DOHH2 (cell line): ENCODE measurements at regions not wholly inside any gene's neighbourhood (a gene's known extent, or its start where the extent isn't known, plus 50 kb on each side); places are given as distances from the start of the nearest gene placed in this dataset.

Source experiments
- H3F3A ChIP-seq: fragments of 200-600 bp; sonication (generic), shearing (Covaris generic); 2 replicates; pipeline ENCODE4 v1.6.0; 2016; ENCODE audit warnings: antibody characterized with exemption, mild to moderate bottlenecking; ENCODE audit not compliant: control insufficient read depth, insufficient read depth
- H3K27ac ChIP-seq: fragments of 200-600 bp; sonication (generic); 2 replicates; pipeline ENCODE4 v1.5.1; 2014; ENCODE audit warnings: low read depth, mild to moderate bottlenecking, low read length, moderate library complexity
- H3K27me3 ChIP-seq: fragments of 200-600 bp; sonication (generic); 2 replicates; pipeline ENCODE4 v1.6.1; 2014; ENCODE audit warnings: mild to moderate bottlenecking, low read length, mixed read lengths; ENCODE audit not compliant: control insufficient read depth
- H3K36me3 ChIP-seq: fragments of 200-600 bp; sonication (generic); 2 replicates; pipeline ENCODE4 v1.6.1; 2014; ENCODE audit warnings: mild to moderate bottlenecking, low read length, moderate library complexity, mixed read lengths; ENCODE audit not compliant: control insufficient read depth
- H3K4me1 ChIP-seq: fragments of 200-600 bp; sonication (generic); 2 replicates; pipeline ENCODE4 v1.6.1; 2014; ENCODE audit warnings: mild to moderate bottlenecking, low read length, mixed read lengths; ENCODE audit not compliant: control insufficient read depth
- H3K4me2 ChIP-seq: fragments of 200-600 bp; sonication (generic); 2 replicates; pipeline ENCODE4 v1.6.0; 2014; ENCODE audit warnings: mild to moderate bottlenecking, low read length, moderate library complexity
- H3K4me3 ChIP-seq: fragments of 200-600 bp; sonication (generic); 2 replicates; pipeline ENCODE4 v1.5.1; 2014; ENCODE audit warnings: mild to moderate bottlenecking, low read length, mixed read lengths
- H3K79me2 ChIP-seq: fragments of 200-600 bp; sonication (generic); 2 replicates; pipeline ENCODE4 v1.6.1; 2014; ENCODE audit warnings: mild to moderate bottlenecking, low read length, mixed read lengths; ENCODE audit not compliant: control insufficient read depth
- H3K9me2 ChIP-seq: fragments of 200-600 bp; sonication (generic); replicated peaks from 2 replicates; pipeline ENCODE4 v1.6.1; 2014; ENCODE audit warnings: mild to moderate bottlenecking, low read length, mixed read lengths; ENCODE audit not compliant: control insufficient read depth
- H3K9me3 ChIP-seq: fragments of 200-600 bp; sonication (generic); 2 replicates; pipeline ENCODE4 v1.6.1; 2014; ENCODE audit warnings: antibody characterized with exemption, low read length, mixed read lengths; ENCODE audit not compliant: control insufficient read depth, insufficient read depth
- H4K20me1 ChIP-seq: fragments of 200-600 bp; sonication (generic); 2 replicates; pipeline ENCODE4 v1.6.0; 2014; ENCODE audit warnings: low read depth, mild to moderate bottlenecking, antibody characterized with exemption, low read length, moderate library complexity; ENCODE audit not compliant: control insufficient read depth, insufficient read depth
- EZH2phosphoT487 ChIP-seq: fragments of 200-600 bp; sonication (generic); IDR thresholded peaks from 2 replicates; pipeline ENCODE4 v1.6.1; 2017; ENCODE audit warnings: borderline replicate concordance, mild to moderate bottlenecking, antibody characterized with exemption, low read length, moderate library complexity, mixed read lengths
- TF ChIP-seq, protein P1 (sequence below): fragments of 200-600 bp; sonication (generic); IDR thresholded peaks from one replicate; pipeline ENCODE4 v1.5.1; 2014; ENCODE audit warnings: antibody characterized with exemption, mild to moderate bottlenecking, low read depth, low read length; ENCODE audit not compliant: poor library complexity, severe bottlenecking

DNA sequence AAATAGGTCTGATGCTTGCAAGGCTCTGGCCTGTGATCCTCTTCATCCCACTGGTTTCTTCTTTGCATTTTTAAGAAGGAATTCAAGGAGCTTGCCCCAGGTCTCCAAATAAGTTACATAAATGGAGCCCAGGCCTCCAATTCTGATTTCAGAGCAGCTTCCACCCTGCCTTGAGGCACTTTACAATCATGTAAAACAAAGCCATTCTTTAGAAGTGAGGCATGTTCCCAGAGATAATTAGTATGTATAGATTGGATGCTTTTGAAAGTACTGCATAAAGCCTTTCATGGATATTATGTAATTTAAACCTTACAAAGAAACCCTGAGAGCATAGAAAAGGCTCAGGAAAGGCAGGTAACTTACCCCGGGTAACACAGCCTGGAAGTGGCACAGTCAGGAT is 466.5 kb downstream of the MIAT start:
- no peaks in the 10 kb centered on the region for H4K20me1 ChIP-seq
- no peaks in the 10 kb centered on the region for H3K79me2 ChIP-seq
- no peak overlapping the region for H3K4me3 ChIP-seq
- no peak overlapping the region for H3K4me2 ChIP-seq
- H3K27ac ChIP-seq = no peak overlapping the region
- H3K4me1 ChIP-seq = no peaks in the 10 kb centered on the region
- TF ChIP-seq EZH2phosphoT487 = no peak
- TF ChIP-seq, protein P1, sequence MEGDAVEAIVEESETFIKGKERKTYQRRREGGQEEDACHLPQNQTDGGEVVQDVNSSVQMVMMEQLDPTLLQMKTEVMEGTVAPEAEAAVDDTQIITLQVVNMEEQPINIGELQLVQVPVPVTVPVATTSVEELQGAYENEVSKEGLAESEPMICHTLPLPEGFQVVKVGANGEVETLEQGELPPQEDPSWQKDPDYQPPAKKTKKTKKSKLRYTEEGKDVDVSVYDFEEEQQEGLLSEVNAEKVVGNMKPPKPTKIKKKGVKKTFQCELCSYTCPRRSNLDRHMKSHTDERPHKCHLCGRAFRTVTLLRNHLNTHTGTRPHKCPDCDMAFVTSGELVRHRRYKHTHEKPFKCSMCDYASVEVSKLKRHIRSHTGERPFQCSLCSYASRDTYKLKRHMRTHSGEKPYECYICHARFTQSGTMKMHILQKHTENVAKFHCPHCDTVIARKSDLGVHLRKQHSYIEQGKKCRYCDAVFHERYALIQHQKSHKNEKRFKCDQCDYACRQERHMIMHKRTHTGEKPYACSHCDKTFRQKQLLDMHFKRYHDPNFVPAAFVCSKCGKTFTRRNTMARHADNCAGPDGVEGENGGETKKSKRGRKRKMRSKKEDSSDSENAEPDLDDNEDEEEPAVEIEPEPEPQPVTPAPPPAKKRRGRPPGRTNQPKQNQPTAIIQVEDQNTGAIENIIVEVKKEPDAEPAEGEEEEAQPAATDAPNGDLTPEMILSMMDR = no peak
- H3K9me2 ChIP-seq = no peaks in the 10 kb centered on the region
- H3K27me3 ChIP-seq = peaks cover 18% of the 10 kb centered on the region
- no peaks in the 10 kb centered on the region for H3F3A ChIP-seq
- no peaks in the 10 kb centered on the region for H3K36me3 ChIP-seq
- no peaks in the 10 kb centered on the region for H3K9me3 ChIP-seq

GRCh38 chr22:27124351-27124966 is 467.1 kb downstream of the MIAT start:
- TF ChIP-seq, protein P1 = no peak
- no peak for TF ChIP-seq EZH2phosphoT487
- no peaks in the 10 kb centered on the region for H4K20me1 ChIP-seq
- H3K36me3 ChIP-seq = no peaks in the 10 kb centered on the region
- H3K79me2 ChIP-seq = no peaks in the 10 kb centered on the region
- H3K27ac ChIP-seq = no peak overlapping the region
- H3K4me3 ChIP-seq = no peak overlapping the region
- H3K27me3 ChIP-seq = peaks cover 18% of the 10 kb centered on the region
- no peaks in the 10 kb centered on the region for H3K4me1 ChIP-seq
- no peaks in the 10 kb centered on the region for H3F3A ChIP-seq
- H3K9me2 ChIP-seq = no peaks in the 10 kb centered on the region
- H3K4me2 ChIP-seq = no peak overlapping the region
- H3K9me3 ChIP-seq = no peaks in the 10 kb centered on the region

DNA sequence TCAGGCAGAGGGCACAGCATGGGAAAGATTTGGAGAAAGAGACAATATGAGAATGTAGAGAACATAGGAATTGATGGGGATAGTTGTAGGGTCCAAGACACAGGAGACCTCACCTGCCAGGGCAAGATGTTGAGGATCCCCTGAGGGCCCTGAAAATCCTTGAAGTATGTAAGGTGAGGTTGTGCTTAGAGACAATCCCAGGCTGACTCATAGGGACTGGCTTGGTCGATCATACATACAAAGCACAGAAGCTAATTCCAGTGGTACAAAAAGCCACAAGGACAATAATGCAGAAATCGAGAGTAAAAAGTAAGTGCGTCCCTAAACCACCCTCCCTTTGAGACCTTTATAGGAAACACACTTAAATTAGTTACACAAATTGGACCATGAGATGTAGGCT is 468.2 kb downstream of the MIAT start:
- no peaks in the 10 kb centered on the region for H3K36me3 ChIP-seq
- H3K9me2 ChIP-seq = no peaks in the 10 kb centered on the region
- H4K20me1 ChIP-seq = no peaks in the 10 kb centered on the region
- H3K4me2 ChIP-seq = no peak overlapping the region
- H3K9me3 ChIP-seq = no peaks in the 10 kb centered on the region
- no peaks in the 10 kb centered on the region for H3K79me2 ChIP-seq
- no peaks in the 10 kb centered on the region for H3F3A ChIP-seq
- no peak overlapping the region for H3K27ac ChIP-seq
- H3K4me1 ChIP-seq = no peaks in the 10 kb centered on the region
- TF ChIP-seq, protein P1 = no peak
- TF ChIP-seq EZH2phosphoT487 = no peak
- peaks cover 18% of the 10 kb centered on the region for H3K27me3 ChIP-seq
- no peak overlapping the region for H3K4me3 ChIP-seq
